ENCODE measurements at regions not wholly inside any gene's neighbourhood (a gene's known extent, or its start where the extent isn't known, plus 50 kb on each side); places are given as distances from the start of the nearest gene placed in this dataset.

DNA sequence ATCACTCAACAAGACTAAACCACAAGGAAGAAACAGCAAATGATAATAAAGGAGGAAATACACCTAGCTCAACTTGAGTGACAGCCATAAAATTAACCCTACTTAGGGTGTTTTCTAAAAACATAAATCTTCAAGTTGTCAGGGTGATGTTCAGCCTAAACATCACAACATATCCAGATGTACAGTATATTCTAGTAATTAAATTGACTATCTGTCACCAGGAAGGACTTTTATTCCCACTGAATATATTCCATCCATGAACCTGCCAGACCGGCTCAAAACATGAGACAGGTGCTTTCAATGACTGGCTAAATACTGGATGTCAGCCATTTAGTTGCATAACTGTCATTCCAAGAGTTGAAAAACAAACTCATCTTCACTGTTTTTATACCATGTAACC, 298.1 kb upstream of the NEBL start:
- no peak for TF ChIP-seq TAF1 (IDR thresholded peaks at IDR 0.05; ENCODE audit: low read depth, low read length)
- no peak for TF ChIP-seq POLR2AphosphoS5 (IDR thresholded peaks at IDR 0.05; ENCODE audit: low read depth, low read length)
- no peak for TF ChIP-seq POLR2A (IDR thresholded peaks at IDR 0.05; ENCODE audit: low read depth, low read length)
- no peak for TF ChIP-seq POU2F2 (IDR thresholded peaks at IDR 0.05; ENCODE audit: low read depth, low read length)
- TF ChIP-seq SPI1 (IDR thresholded peaks at IDR 0.05; ENCODE audit: low read depth, low read length): no peak
- no peak for TF ChIP-seq PAX5 (IDR thresholded peaks at IDR 0.05; ENCODE audit: insufficient read depth, low read length, severe bottlenecking)
- DNase-seq (ENCODE audit: insufficient read length, low spot score) (no peak), FAIRE-seq (no peak)

DNA sequence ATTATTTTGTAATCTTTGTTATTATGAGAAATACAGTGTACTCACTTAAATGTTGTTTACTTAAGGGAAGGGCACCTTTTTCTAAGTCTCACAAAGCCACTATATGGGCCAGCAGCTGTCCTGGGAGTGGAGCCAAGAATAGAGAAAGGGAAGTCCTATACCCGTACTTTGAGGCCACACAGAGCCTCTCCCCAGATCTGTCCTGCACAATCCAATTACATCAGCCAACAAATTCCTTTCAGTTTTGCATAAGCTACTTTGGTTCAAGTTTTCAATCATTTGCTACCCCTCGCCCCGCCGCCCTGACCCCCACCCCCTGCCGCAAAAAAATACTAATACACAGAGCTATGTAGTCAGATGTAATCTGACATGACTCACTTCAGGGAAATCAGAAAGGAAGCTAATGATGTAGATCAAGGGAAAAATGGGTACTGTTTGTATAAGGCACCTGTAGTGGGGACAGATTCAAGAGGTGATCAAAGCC, 297.4 kb upstream of the NEBL start:
- no peak for FAIRE-seq

DNA sequence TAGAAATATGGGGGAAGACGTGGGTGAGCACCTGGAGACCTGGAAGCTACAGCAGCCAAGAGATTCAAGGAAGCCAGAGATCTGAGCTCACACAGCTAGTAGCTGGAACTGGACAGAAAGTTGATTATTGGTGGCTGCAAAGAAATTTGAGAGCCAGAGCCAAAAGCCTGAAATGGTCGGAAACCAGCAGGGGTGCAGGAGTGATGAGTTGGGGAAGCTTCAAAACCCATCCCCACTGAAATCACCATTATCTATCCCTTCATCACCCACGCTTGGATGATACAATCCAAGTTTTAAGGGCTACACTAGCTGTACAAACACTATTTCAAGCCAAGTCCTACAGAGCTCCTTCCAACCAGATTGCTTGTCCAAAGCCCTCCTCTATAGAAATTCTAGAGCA, 296.1 kb upstream of the NEBL start:
- no peak for DNase-seq (ENCODE audit: insufficient read length, low spot score)
- TF ChIP-seq SPI1 (IDR thresholded peaks at IDR 0.05; ENCODE audit: low read depth, low read length) (no peak), TAF1 (IDR thresholded peaks at IDR 0.05; ENCODE audit: low read depth, low read length) (no peak), POLR2AphosphoS5 (IDR thresholded peaks at IDR 0.05; ENCODE audit: low read depth, low read length) (no peak), POU2F2 (IDR thresholded peaks at IDR 0.05; ENCODE audit: low read depth, low read length) (no peak), PAX5 (IDR thresholded peaks at IDR 0.05; ENCODE audit: insufficient read depth, low read length, severe bottlenecking) (no peak)
- no peak for FAIRE-seq

More for the DNA sequence above, 297.4 kb upstream of the NEBL start:
- TF ChIP-seq TAF1 (IDR thresholded peaks at IDR 0.05; ENCODE audit: low read depth, low read length): no peak
- TF ChIP-seq PAX5 (IDR thresholded peaks at IDR 0.05; ENCODE audit: insufficient read depth, low read length, severe bottlenecking): no peak
- TF ChIP-seq SPI1 (IDR thresholded peaks at IDR 0.05; ENCODE audit: low read depth, low read length): no peak
- no peak for TF ChIP-seq POLR2A (IDR thresholded peaks at IDR 0.05; ENCODE audit: low read depth, low read length)
- no peak for TF ChIP-seq POU2F2 (IDR thresholded peaks at IDR 0.05; ENCODE audit: low read depth, low read length)
- no peak for TF ChIP-seq POLR2AphosphoS5 (IDR thresholded peaks at IDR 0.05; ENCODE audit: low read depth, low read length)
- DNase-seq (ENCODE audit: insufficient read length, low spot score): no peak

GRCh38 chr10:21191512-21191911, 294.4 kb upstream of the NEBL start:
- DNase-seq (ENCODE audit: insufficient read length, low spot score) (no peak), FAIRE-seq (no peak)
- no peak for TF ChIP-seq TAF1 (IDR thresholded peaks at IDR 0.05; ENCODE audit: low read depth, low read length)
- no peak for TF ChIP-seq SPI1 (IDR thresholded peaks at IDR 0.05; ENCODE audit: low read depth, low read length)
- no peak for TF ChIP-seq POLR2AphosphoS5 (IDR thresholded peaks at IDR 0.05; ENCODE audit: low read depth, low read length)
- no peak for TF ChIP-seq PAX5 (IDR thresholded peaks at IDR 0.05; ENCODE audit: insufficient read depth, low read length, severe bottlenecking)
- no peak for TF ChIP-seq POU2F2 (IDR thresholded peaks at IDR 0.05; ENCODE audit: low read depth, low read length)
- TF ChIP-seq POLR2A (IDR thresholded peaks at IDR 0.05; ENCODE audit: low read depth, low read length): no peak

- FAIRE-seq: no peak
- no peak for DNase-seq (ENCODE audit: insufficient read length, low spot score)
- TF ChIP-seq TAF1 (IDR thresholded peaks at IDR 0.05; ENCODE audit: low read depth, low read length) (no peak), POU2F2 (IDR thresholded peaks at IDR 0.05; ENCODE audit: low read depth, low read length) (no peak), POLR2AphosphoS5 (IDR thresholded peaks at IDR 0.05; ENCODE audit: low read depth, low read length) (no peak), PAX5 (IDR thresholded peaks at IDR 0.05; ENCODE audit: insufficient read depth, low read length, severe bottlenecking) (no peak), POLR2A (IDR thresholded peaks at IDR 0.05; ENCODE audit: low read depth, low read length) (no peak), SPI1 (IDR thresholded peaks at IDR 0.05; ENCODE audit: low read depth, low read length) (no peak)
Observed at GRCh38 chr10:21184984-21185383, 287.9 kb upstream of the NEBL start.

GRCh38 chr10:21184216-21184615, 287.1 kb upstream of the NEBL start:
- TF ChIP-seq POLR2A (IDR thresholded peaks at IDR 0.05; ENCODE audit: low read depth, low read length) (no peak), TAF1 (IDR thresholded peaks at IDR 0.05; ENCODE audit: low read depth, low read length) (no peak), POLR2AphosphoS5 (IDR thresholded peaks at IDR 0.05; ENCODE audit: low read depth, low read length) (no peak), SPI1 (IDR thresholded peaks at IDR 0.05; ENCODE audit: low read depth, low read length) (no peak), POU2F2 (IDR thresholded peaks at IDR 0.05; ENCODE audit: low read depth, low read length) (no peak), PAX5 (IDR thresholded peaks at IDR 0.05; ENCODE audit: insufficient read depth, low read length, severe bottlenecking) (no peak)
- no peak for FAIRE-seq
- no peak for DNase-seq (ENCODE audit: insufficient read length, low spot score)

GRCh38 chr10:21183025-21183424, 285.9 kb upstream of the NEBL start:
- FAIRE-seq (no peak), DNase-seq (ENCODE audit: insufficient read length, low spot score) (no peak)
- TF ChIP-seq POLR2AphosphoS5 (IDR thresholded peaks at IDR 0.05; ENCODE audit: low read depth, low read length): no peak
- no peak for TF ChIP-seq POLR2A (IDR thresholded peaks at IDR 0.05; ENCODE audit: low read depth, low read length)
- no peak for TF ChIP-seq PAX5 (IDR thresholded peaks at IDR 0.05; ENCODE audit: insufficient read depth, low read length, severe bottlenecking)
- TF ChIP-seq SPI1 (IDR thresholded peaks at IDR 0.05; ENCODE audit: low read depth, low read length): no peak
- TF ChIP-seq POU2F2 (IDR thresholded peaks at IDR 0.05; ENCODE audit: low read depth, low read length): no peak
- no peak for TF ChIP-seq TAF1 (IDR thresholded peaks at IDR 0.05; ENCODE audit: low read depth, low read length)

GRCh38 chr10:21181451-21181850, 284.3 kb upstream of the NEBL start:
- DNase-seq (ENCODE audit: insufficient read length, low spot score) (no peak), FAIRE-seq (no peak)
- no peak for TF ChIP-seq SPI1 (IDR thresholded peaks at IDR 0.05; ENCODE audit: low read depth, low read length)
- TF ChIP-seq PAX5 (IDR thresholded peaks at IDR 0.05; ENCODE audit: insufficient read depth, low read length, severe bottlenecking): no peak
- TF ChIP-seq POLR2A (IDR thresholded peaks at IDR 0.05; ENCODE audit: low read depth, low read length): no peak
- TF ChIP-seq POLR2AphosphoS5 (IDR thresholded peaks at IDR 0.05; ENCODE audit: low read depth, low read length): no peak

DNA sequence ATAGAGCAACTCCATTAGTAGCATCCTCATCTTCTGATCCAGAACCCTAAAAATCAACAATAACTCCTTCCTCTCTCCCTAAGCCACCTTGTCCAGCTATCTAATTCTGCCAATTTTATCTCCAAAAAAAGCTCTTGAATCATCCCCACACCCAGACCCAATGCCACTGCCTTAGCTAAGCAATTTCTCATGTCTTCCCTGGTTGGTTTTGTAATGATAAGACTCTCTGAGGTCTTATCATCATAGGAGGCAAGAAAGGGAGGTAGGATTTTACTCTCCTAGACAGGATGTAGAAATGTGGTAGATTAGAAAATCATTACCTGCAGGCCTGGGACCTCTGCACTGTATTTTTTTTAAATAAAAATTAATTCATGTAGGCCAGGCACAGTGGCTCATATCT, 283.5 kb upstream of the NEBL start:
- TF ChIP-seq TAF1 (IDR thresholded peaks at IDR 0.05; ENCODE audit: low read depth, low read length) (no peak), SPI1 (IDR thresholded peaks at IDR 0.05; ENCODE audit: low read depth, low read length) (no peak), POLR2A (IDR thresholded peaks at IDR 0.05; ENCODE audit: low read depth, low read length) (no peak), POU2F2 (IDR thresholded peaks at IDR 0.05; ENCODE audit: low read depth, low read length) (no peak), POLR2AphosphoS5 (IDR thresholded peaks at IDR 0.05; ENCODE audit: low read depth, low read length) (no peak), PAX5 (IDR thresholded peaks at IDR 0.05; ENCODE audit: insufficient read depth, low read length, severe bottlenecking) (no peak)
- DNase-seq (ENCODE audit: insufficient read length, low spot score): no peak
- FAIRE-seq: no peak

DNA sequence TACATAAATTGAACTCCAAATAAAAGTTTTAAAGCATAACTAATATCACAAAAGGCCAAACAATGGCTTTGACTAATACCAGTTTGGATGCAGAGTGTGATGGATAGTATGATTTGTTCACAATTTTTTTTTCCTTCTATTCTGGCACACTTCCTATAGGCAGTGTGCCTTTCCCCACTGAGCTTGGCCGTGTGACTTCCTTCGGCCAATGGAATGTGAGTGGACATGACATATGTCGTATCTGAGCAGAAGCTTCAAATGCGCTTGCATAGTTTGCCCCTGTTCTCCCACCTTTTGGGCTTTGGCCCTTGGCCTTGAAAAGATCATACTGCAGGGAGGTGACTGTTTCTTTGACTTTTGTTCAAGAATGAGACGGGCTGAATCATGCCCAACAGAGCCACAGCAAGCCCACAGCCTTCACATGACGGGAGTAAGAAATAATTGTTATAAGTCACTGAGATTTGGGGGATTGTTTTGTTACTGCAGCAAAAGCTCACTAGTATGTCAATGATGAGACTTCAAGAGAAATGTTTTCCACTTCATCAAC, 279.9 kb upstream of the NEBL start:
- TF ChIP-seq POLR2A (IDR thresholded peaks at IDR 0.05; ENCODE audit: low read depth, low read length) (no peak), POU2F2 (IDR thresholded peaks at IDR 0.05; ENCODE audit: low read depth, low read length) (no peak), POLR2AphosphoS5 (IDR thresholded peaks at IDR 0.05; ENCODE audit: low read depth, low read length) (no peak), TAF1 (IDR thresholded peaks at IDR 0.05; ENCODE audit: low read depth, low read length) (no peak), SPI1 (IDR thresholded peaks at IDR 0.05; ENCODE audit: low read depth, low read length) (no peak), PAX5 (IDR thresholded peaks at IDR 0.05; ENCODE audit: insufficient read depth, low read length, severe bottlenecking) (no peak)
- DNase-seq (ENCODE audit: insufficient read length, low spot score) (no peak), FAIRE-seq (no peak)

Data from GM12891 (cell line).